Glutamatergic neuron (in vitro differentiated cells): ENCODE measurements at regions not wholly inside any gene's neighbourhood (a gene's known extent, or its start where the extent isn't known, plus 50 kb on each side); places are given as distances from the start of the nearest gene placed in this dataset.

Source experiments
- DNase-seq: peaks from one replicate; pipeline ENCODE4 v3.0.0; 2022
- H3K27ac Mint-ChIP-seq: one replicate; pipeline ENCODE4 v1.8.0; 2020; ENCODE audit warnings: mild to moderate bottlenecking, mixed read lengths, inconsistent platforms; ENCODE audit not compliant: unreplicated experiment
- H3K27me3 Mint-ChIP-seq: one replicate; pipeline ENCODE4 v1.8.0; 2020; ENCODE audit warnings: mild to moderate bottlenecking, moderate library complexity, mixed read lengths, inconsistent platforms; ENCODE audit not compliant: unreplicated experiment
- H3K36me3 Mint-ChIP-seq: one replicate; pipeline ENCODE4 v1.8.0; 2020; ENCODE audit warnings: mild to moderate bottlenecking, mixed read lengths, inconsistent platforms; ENCODE audit not compliant: unreplicated experiment
- H3K4me1 Mint-ChIP-seq: one replicate; pipeline ENCODE4 v1.8.0; 2020; ENCODE audit warnings: mild to moderate bottlenecking, low read depth, mixed read lengths, inconsistent platforms; ENCODE audit not compliant: unreplicated experiment
- H3K4me3 Mint-ChIP-seq: one replicate; pipeline ENCODE4 v1.8.0; 2020; ENCODE audit warnings: mild to moderate bottlenecking, mixed read lengths, inconsistent platforms; ENCODE audit not compliant: unreplicated experiment
- H3K9me3 Mint-ChIP-seq: one replicate; pipeline ENCODE4 v1.8.0; 2020; ENCODE audit warnings: mild to moderate bottlenecking, moderate library complexity, mixed read lengths, inconsistent platforms; ENCODE audit not compliant: unreplicated experiment
- CTCF ChIP-seq: fragments of 200-600 bp; sonication (generic); IDR thresholded peaks from one replicate; pipeline ENCODE4 v1.5.0; 2021; ENCODE audit not compliant: partially characterized antibody, unreplicated experiment

- H3K4me3 Mint-ChIP-seq: no peak overlapping the region
- no peak for DNase-seq
- no peak overlapping the region for H3K27ac Mint-ChIP-seq
- TF ChIP-seq CTCF: peak; percentile 40
- peaks cover 1% of the 10 kb centered on the region for H3K27me3 Mint-ChIP-seq
- H3K36me3 Mint-ChIP-seq: no peaks in the 10 kb centered on the region
- no peaks in the 10 kb centered on the region for H3K4me1 Mint-ChIP-seq
- peaks cover under 1% of the 10 kb centered on the region for H3K9me3 Mint-ChIP-seq
Measured at GRCh38 chr9:25224309-25224708, 453.9 kb downstream of the TUSC1 start.

- Mint-ChIP-seq H3K4me3 (no peak overlapping the region), H3K4me1 (peaks cover 6% of the 10 kb centered on the region), H3K27me3 (no peaks in the 10 kb centered on the region), H3K27ac (peak overlapping the region; percentile 78), H3K36me3 (no peaks in the 10 kb centered on the region), H3K9me3 (peaks cover 4% of the 10 kb centered on the region)
- DNase-seq: no peak
- no peak for TF ChIP-seq CTCF
Measured at GRCh38 chr9:25212361-25212760, 465.9 kb downstream of the TUSC1 start.

- H3K27ac Mint-ChIP-seq: no peak overlapping the region
- H3K4me3 Mint-ChIP-seq: no peak overlapping the region
- no peaks in the 10 kb centered on the region for H3K27me3 Mint-ChIP-seq
- H3K9me3 Mint-ChIP-seq: peaks cover 4% of the 10 kb centered on the region
- TF ChIP-seq CTCF: no peak
- H3K36me3 Mint-ChIP-seq: no peaks in the 10 kb centered on the region
- H3K4me1 Mint-ChIP-seq: peaks cover 10% of the 10 kb centered on the region
- no peak for DNase-seq
Measured at GRCh38 chr9:25207402-25208195, 470.6 kb downstream of the TUSC1 start.

GRCh38 chr9:25206027-25206426, 472.2 kb downstream of the TUSC1 start:
- Mint-ChIP-seq H3K27ac (no peak overlapping the region), H3K9me3 (no peaks in the 10 kb centered on the region)

More at GRCh38 chr9:25206027-25206426, 472.2 kb downstream of the TUSC1 start:
- H3K27me3 Mint-ChIP-seq: no peaks in the 10 kb centered on the region
- H3K36me3 Mint-ChIP-seq: no peaks in the 10 kb centered on the region
- TF ChIP-seq CTCF: no peak
- no peak for DNase-seq
- no peak overlapping the region for H3K4me3 Mint-ChIP-seq
- H3K4me1 Mint-ChIP-seq: peaks cover 3% of the 10 kb centered on the region
